ENCODE measurements at regions not wholly inside any gene's neighbourhood (a gene's known extent, or its start where the extent isn't known, plus 50 kb on each side); places are given as distances from the start of the nearest gene placed in this dataset.

DNA sequence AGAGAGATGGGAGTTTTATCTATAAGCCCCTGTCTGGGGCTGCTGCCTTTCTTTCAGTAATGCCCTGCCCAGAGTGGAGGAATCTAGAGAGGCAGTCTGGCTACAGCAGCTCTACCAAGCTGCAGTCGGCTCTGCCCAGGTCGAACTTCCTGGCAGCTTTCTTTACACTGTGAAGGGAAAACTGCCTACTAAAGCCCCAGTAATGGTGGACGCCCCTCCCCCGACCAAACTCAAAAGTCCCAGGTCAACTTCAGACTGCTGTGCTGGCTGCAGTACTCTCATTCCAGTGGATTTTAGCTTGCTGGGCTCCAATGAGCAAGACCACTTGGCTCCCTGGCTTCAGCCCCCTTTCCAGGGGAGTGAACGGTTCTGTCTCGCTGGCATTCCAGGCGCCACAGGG is 65.9 kb upstream of the RARB start:
- TF ChIP-seq MAX (IDR thresholded peaks at IDR 0.05) = no peak
- no peak for TF ChIP-seq RAD21 (conservative IDR thresholded peaks at IDR 0.05 in 1 of 2, IDR thresholded peaks at IDR 0.05 in 1 of 2)
- TF ChIP-seq, protein P1, sequence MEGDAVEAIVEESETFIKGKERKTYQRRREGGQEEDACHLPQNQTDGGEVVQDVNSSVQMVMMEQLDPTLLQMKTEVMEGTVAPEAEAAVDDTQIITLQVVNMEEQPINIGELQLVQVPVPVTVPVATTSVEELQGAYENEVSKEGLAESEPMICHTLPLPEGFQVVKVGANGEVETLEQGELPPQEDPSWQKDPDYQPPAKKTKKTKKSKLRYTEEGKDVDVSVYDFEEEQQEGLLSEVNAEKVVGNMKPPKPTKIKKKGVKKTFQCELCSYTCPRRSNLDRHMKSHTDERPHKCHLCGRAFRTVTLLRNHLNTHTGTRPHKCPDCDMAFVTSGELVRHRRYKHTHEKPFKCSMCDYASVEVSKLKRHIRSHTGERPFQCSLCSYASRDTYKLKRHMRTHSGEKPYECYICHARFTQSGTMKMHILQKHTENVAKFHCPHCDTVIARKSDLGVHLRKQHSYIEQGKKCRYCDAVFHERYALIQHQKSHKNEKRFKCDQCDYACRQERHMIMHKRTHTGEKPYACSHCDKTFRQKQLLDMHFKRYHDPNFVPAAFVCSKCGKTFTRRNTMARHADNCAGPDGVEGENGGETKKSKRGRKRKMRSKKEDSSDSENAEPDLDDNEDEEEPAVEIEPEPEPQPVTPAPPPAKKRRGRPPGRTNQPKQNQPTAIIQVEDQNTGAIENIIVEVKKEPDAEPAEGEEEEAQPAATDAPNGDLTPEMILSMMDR (IDR thresholded peaks at IDR 0.05) = no peak
- no peak for TF ChIP-seq RFX5 (IDR thresholded peaks at IDR 0.05)
- no peak for TF ChIP-seq HOXA7 (CRISPR knock-in tag; IDR thresholded peaks at IDR 0.05)
- TF ChIP-seq FOSB (CRISPR knock-in tag; IDR thresholded peaks at IDR 0.05) = no peak
- TF ChIP-seq CHD4 (IDR thresholded peaks at IDR 0.05; ENCODE audit: borderline replicate concordance) = no peak
